NCI-H2196 (cell line): ENCODE measurements at regions not wholly inside any gene's neighbourhood (a gene's known extent, or its start where the extent isn't known, plus 50 kb on each side); places are given as distances from the start of the nearest gene placed in this dataset.

Source experiments
- DNase-seq: peaks from one replicate; lab custom pipeline; 2025; ENCODE audit not compliant: unreplicated experiment; lab: John Stamatoyannopoulos, UW

DNA sequence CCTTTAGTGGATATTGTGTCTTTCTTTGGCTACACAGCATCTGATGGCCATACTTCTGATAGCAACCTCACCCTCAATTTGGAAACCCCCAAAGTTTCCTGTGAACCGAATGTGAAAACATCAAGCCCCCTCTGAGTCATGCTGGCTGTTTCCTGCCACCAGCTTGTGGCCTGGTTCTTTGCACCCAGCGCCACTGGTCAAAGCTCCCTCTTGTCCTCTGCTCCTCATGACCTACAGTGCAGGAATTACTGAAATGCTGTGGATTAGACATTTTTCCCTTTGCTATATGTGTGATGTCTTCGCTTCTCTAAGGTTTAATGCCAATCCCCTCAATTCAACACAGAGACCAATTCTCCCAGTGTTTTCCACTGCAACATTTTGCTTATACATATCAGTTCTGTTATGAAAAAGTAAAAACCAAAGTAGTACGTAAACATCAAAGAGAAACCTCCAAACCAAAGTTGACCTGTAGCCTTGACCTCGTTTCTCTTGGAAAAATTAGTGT is 224.0 kb upstream of the TENM3 start:
- no peak for DNase-seq

DNA sequence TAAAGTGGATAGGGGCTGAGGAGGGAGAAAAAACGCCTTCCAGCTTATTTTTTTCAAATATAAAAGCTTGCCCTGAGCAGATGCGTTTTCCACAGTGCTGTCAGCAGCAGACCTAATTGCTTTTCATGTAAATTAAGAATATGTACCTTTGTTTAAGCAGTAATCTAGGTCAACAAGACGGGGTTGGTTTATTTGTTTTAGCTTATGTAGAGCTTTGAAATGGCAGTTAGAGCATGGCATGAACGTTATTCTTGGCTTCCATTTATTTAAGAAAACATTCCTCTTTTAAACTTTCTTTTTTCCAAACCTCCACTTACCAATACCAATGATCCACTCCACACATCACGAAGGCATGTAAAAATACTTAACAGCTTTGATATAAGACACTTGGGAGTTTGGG is 220.3 kb upstream of the TENM3 start:
- peak; percentile 3 for DNase-seq

DNA sequence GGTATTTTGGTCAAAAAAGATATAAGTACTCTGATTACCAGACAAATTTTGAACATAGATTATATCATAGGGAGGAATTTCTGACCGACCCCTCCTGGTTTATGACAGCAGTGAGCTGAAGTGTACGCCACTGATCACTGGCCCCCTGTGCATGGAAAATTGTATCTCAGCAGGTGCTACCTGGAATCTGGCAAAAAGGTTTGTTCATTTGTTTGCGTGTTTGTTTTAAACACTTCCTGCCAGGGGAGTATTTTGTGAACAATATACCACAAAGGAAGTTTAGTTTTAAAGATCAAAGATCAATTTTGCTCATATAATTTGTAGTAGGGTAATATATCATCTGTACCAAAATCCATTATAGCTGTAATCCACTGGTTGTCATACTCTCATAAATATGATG is 219.7 kb upstream of the TENM3 start:
- DNase-seq, result no peak

DNA sequence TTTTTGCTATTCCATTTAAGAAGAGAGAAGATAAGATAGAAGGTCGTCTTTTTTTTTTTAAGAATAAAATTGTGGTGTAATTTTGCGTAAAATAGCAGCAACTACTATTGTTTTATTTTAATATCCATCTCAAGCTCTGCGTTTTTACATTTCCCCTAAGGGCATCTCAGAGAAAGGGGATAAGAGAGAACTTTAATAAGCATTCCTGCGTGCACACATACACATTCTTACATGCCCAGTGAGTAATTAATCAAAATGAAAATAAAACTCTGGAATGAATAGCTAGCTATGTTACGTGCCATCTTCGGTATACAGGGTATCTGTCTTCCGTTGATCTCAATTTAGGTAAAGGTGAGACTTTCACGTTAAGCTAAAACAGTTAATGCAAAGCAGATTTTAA is 200.3 kb upstream of the TENM3 start:
- no peak for DNase-seq

DNA sequence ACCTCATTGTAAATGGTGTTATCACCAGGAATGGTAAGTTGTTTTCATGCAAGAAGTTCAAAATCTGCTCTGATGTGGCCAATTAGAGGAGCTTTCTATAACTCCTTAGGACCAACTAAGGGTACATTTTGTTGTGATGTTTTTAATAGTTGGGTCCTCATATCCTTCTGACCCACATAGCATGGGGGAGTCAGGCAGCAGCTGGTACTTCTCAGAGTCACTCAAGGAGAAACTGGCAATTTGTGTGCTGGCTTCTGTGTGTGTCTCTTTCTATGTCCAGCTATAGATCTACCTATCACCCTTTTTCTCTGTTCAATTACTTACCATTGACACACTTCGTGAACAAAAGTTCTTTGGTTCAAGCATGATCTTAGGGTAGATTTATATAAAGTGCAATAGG is 194.3 kb upstream of the TENM3 start:
- no peak for DNase-seq

DNA sequence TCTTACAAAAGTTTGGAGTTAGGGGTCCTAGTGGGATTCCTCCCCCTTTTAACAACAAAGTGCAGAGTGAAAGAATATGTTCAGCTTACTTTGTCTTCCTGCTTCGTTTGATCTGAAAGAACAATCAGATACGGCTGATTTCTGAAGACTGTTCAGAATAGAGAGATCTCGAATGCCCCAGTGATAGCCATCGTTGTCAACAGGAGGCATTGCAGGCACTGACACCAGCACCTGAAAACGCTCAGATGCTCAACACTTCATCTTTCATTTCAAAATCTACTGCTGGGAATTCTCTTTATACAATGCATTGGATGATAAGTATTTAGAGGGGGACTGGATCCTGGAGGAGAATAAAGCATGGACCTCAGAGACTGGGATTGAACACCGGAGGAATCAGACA is 186.3 kb upstream of the TENM3 start:
- DNase-seq, result no peak

DNA sequence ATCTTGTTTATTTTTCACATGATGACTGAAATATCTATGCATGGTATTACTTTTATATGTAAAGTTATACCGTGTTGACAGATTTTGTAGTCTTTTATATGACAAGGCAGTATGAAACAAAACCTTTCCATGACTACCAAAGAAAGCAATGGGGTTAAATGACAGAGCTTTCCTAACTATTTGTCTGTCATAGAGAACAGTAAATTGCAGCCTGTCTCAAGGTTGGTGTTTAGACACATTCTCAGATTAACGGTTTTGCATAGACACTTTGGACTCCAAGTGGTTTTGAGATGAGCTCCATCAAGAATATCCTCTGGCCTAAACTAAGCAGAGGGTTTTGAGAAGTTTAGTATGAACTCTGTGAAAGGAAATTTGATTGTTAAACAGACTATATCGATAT is 180.7 kb upstream of the TENM3 start:
- DNase-seq, result no peak

DNA sequence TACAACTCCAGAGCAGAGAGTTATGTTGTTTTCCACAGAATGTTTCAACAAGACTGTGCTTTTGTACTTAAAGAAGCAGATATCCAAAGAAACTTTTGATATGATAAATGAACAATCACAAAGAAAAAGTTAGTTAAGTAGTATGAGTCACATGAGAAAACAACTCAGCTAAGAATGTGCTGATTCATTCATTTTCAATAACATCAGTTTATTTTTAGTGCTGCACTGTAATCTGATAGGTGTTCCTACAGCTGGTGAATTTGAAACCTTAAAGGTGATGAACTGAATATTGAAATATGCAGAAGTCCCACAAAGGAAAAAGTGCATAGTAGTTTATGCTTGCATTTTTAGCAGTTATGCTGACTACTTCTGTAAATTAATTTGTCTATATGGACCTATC is 180.3 kb upstream of the TENM3 start:
- no peak for DNase-seq

DNA sequence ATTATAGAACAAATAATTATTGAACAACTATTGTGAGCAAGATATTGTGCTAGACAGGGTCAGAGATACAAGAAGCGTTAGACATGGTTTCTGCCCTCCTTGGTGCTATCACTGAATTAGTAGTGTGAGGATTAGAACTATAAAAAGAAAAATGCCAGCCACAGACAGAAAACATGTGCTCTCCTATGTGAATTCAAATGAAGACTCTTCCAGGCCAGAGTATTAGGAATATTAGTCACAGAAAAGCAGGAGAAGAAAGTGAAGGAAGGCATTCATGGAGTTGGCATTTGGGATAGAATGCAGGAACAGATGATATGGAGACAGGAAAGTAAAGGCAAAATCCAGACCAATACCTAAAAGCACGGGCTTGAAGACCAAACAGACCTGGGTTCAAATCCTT is 179.6 kb upstream of the TENM3 start:
- no peak for DNase-seq

DNA sequence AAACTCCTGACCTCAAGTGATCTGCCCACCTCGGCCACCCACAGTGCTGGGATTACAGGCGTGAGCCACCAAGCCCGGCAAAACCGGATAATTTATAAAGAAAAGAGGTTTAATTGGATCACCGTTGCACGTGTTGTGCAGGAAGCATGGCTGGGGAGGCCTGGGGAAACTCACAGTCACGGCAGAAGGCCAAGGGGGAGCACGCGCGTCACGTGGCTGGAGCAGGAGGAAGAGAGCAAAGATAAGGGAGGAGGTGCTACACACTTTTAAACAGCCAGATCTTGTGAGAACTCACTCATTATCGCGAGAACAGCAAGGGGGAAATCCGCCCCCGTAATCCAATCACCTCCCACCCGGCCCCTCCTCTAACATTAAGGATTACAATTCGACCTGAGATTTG is 177.9 kb upstream of the TENM3 start:
- no peak for DNase-seq

DNA sequence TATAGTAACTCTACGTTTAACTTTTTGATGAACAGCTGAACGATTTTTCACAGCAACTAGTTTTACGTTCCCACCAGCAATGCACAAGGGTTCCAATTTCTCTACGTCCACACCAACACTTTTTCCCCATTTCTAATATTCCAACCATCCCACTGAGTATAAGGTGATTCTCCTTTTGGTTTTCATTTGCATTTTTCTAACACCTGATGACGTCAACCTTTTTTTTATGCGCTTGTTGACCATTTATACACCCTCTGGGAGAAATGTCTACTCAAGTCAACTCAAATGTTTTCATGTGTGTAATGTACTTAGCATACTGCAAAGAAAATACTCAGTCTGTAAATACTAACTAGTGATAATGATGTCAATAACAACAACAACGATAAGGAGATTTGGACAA is 177.2 kb upstream of the TENM3 start:
- DNase-seq, result no peak

DNA sequence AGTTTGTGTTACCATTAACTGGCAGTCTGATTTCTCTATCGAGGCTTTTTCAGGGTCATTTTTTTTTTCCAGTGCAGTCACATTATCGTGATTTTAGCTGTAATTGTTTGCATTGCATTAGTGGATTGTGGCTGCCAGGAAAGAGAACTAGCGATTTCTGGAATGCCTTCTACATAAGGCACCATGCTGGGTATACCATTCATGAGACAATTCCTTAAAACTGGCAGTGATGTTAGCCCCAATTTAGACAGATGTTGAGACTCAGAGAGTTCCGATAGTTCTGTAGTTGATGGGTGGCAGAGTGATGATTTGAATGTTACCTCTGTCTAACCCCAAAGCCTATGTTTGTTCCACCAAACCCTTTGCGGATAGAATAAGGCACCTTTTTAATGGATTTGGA is 175.4 kb upstream of the TENM3 start:
- DNase-seq, result no peak

DNA sequence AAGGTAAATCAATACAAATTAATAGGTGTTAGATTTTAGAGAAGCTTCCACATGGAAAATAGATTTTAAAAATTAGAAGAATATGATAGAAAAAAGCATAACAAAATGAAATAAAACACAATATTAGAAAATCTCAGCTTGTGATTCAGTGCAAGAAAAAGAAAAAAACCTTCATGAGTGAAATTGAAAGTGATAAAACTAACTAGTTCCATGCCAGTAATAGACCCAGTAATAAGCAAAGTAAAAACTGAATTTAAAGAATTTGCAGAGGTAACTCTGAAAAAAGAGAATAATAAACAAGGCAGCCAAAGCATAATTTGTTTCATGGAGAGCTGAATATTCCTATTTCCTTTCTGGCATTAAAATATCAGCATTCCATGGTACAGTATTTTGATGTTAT is 174.3 kb upstream of the TENM3 start:
- no peak for DNase-seq

DNA sequence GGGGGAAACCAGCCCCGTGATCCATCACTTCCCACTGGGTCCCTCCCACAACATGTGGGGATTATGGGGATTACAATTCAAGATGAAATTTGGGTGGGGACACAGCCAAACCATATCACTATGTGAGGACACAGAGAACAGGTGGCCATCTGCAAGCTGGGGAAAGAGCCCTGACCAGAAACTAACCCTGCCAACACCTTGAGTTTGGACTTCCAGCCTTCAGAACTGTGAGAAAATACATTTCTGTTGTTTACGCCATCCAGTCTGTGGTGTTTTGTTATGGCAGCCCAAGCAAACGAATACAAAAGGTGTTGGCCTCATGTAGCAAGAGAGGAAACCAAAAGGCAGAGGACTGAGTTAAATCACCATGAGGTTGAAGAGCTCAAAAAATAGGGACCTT is 169.9 kb upstream of the TENM3 start:
- DNase-seq, result no peak

DNA sequence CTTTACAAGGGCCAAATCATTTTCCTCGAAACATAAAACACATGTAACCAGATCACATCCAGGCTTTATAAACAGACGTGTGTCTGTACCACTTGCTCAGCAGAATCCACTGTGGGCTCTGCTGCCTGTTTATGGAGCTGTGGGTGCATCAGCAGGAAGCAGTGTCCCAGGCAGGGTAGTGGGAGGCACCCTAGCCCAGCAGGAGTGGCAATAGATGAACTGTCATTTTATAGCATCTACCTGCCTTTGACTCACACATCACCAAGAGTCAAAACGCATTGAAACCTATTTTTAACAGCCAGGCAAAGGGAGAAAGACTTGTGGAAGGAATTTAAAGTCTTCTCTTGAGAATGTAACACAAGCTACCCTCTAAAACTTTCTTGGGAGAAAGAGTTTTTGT is 169.1 kb upstream of the TENM3 start:
- DNase-seq, result no peak

DNA sequence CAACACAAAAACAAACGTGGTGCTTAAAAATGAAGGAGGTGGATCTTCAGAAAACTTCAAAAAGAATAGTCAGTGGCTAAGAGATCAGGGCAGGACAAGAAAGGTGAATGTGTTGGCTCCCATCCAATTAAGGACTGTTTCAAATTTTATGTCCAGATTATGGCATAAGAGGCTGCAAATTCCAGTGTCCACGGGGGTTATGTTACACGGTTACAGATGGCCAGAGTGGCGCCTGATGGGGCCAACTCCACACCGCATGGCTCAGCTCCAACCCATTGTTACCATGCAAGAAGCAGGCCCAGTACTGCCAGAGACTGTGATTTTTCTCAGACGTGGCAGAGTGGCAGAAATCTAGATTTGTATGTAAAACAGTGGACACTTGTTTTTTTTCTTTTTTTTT is 168.4 kb upstream of the TENM3 start:
- DNase-seq, result no peak

DNA sequence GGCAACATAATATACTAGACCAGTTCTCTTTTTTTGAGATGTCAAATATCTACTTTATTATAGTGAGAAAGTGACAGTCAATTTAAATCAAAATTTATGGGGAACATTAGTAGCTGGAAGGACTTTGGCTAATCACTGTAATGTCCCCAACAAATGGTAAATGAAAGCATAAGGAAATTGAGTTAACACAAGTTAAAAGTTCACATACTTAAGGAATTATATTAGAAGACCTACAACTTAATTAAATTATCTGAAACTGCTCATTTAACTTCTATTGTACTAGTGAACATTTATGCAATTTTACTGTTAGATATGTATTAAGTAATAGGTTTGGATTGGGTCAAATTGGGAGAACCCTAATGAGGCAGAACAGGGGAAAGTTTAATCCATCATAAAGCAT is 160.3 kb upstream of the TENM3 start:
- no peak for DNase-seq

DNA sequence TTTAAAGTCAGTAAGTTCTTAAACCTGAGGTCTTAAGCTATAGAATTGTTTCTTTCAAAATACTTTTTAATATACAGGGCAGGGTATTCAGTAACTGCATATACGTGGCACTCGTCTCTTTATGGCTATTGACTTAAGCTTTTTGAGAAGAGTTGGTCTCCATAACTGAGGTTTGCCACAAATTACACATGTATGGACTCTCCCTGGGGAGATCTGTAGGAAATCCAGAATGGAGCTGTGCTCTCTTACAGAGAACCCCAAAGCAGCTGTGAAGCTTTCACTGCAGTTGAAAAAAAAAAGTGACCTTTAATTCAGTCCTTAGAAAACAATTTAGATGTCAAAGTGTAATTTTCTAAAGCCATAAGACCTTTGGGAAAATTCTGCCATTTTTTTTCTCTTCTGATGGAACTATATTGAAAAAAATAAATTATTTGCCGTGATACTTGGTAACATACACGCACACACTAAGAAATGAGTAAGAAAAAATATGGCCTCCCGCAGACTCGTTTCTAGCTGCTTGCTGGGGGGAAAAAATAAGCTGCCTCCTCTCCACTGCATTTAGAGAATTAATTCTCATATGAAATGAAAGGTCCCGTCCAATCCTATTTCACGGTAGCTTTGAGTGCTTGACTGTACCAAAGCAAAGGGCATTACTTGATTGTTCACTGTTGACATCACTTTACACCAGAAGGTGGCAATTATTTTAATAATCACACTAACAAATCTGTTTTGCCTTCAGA is 159.4 kb upstream of the TENM3 start:
- no peak for DNase-seq

DNA sequence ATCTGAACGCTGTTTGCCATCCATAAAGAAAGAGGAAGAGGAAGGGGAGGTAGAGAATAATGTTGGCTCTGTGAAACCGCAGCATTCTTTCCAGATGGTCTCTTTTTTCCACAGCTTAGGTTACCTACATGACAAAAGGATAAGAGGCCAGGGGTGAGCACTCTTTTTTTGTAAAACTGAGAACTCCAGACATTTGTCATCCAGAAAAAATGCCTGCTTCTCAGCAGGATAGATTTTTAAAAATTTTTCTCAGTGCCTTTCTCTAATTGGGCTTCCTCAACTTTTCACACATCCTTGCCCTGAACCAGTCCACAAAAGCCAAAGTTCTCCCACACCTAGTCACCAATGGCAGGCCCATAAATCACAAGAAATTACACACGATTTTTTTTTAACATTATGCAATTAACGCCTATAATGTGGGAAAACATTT is 158.1 kb upstream of the TENM3 start:
- no peak for DNase-seq

DNA sequence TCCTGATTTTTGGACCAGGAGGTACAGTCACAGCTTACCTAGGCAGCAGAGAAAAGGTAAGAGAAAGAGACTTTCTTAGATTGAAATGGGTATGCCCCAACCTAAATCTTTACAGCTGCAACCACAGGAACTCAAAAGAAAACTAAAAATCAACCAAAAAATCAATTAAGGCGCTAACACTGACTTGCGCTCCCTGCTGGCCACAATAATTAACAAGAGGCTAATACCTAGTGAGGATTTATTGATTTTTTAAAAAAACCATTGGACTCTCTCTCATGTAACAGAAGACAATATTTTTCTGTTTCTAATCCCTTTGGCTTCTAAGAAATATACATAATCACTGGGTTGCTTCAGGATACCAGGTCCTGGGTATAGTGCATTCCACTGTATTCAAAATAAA is 153.9 kb upstream of the TENM3 start:
- no peak for DNase-seq

DNA sequence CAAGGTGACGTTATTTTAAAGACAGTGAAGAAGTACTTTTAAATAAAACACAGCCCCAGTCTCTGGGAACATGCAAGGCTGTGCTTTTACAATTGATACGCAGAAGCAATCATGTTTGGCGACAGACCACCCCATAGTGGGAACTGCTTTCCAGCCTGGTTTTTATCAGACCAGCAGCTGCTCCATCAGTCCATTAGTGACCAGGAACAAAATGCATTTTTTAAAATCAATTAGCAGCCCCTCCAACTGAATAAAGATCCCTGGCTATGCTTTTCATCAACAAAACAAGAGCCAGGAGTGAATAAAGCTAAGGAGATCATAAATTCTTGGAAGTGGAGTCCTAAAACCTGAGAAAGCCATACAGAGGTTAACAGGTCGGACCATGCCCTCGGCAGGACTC is 153.0 kb upstream of the TENM3 start:
- no peak for DNase-seq

DNA sequence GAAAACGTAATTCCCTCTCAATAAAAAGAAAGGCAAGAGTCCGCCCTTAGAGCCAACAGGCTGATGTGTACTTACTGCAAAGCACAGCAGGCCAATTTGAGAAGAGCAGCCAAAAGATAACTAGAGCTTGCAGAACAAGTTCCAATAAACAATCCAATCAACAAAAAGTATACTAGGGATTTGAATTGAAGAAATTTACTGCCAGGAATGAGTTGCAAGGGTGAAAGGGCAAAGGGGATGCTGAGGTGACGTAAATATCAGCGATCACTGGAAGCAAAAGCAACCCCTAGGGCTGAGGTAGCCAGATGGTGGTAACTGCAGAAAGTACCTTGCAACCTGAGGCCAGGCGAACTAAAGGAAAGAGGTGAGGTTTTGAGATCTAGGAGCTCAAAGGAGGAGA is 152.1 kb upstream of the TENM3 start:
- no peak for DNase-seq

DNA sequence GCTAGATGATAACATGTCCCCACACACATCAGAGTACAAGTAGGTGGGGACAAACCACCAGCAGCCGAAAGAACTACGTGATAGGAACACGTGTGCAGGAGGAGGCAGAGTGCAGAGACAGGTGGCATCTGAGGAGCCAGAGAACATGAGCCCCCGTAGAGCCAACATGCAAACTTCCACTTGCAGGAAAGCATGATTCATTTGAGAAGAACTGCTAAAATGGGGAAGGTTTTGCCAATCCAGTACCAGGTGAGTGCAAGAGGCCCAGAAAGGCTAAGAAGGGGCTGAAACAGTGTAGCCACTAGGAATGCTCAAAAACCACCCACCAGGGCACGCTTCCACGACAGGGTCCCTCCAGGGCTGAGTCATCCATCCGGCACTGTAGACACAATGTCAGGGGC is 149.8 kb upstream of the TENM3 start:
- DNase-seq, result no peak
